Fibroblast of lung (primary cell): ENCODE measurements at regions not wholly inside any gene's neighbourhood (a gene's known extent, or its start where the extent isn't known, plus 50 kb on each side); places are given as distances from the start of the nearest gene placed in this dataset.

ENCODE experiments used
- DNase-seq, 2 donors: peaks; one replicate each; pipeline versions ENCODE4 v3.0.0 to v3.0.0-alpha.2; 2010; ENCODE audit warnings: low read depth in 2 of 2
- H2AFZ ChIP-seq: 2 replicates; pipeline ENCODE4 v1.5.1; 2012; ENCODE audit warnings: low read length, control low read depth, inconsistent platforms
- H3K27ac ChIP-seq: 2 replicates; pipeline ENCODE4 v1.5.1; 2011; ENCODE audit warnings: low read length, control low read depth; ENCODE audit not compliant: insufficient read depth
- H3K27me3 ChIP-seq: 2 replicates; pipeline ENCODE4 v1.5.1; 2011; ENCODE audit warnings: mild to moderate bottlenecking, low read length; ENCODE audit not compliant: control insufficient read depth, insufficient read depth
- H3K36me3 ChIP-seq: 2 replicates; pipeline ENCODE4 v1.5.1; 2011; ENCODE audit warnings: low read length; ENCODE audit not compliant: control insufficient read depth, insufficient read depth
- H3K4me1 ChIP-seq: 2 replicates; pipeline ENCODE4 v1.5.1; 2011; ENCODE audit warnings: low read length; ENCODE audit not compliant: control insufficient read depth, insufficient read depth; ENCODE audit errors: extremely low read depth
- H3K4me2 ChIP-seq: 2 replicates; pipeline ENCODE4 v1.5.1; 2011; ENCODE audit warnings: low read length, control low read depth; ENCODE audit not compliant: insufficient read depth; ENCODE audit errors: extremely low read depth
- H3K4me3 ChIP-seq, 4 experiments: fragments of 200-600 bp in 1 of 4; sonication (generic) in 1 of 4; replicated peaks in 1 of 4; 2 replicates each; pipeline ENCODE4 v1.5.1; 2011 to 2016; ENCODE audit warnings: low read length in 4 of 4, low read depth in 3 of 4, mild to moderate bottlenecking in 3 of 4, control low read depth in 2 of 4, inconsistent platforms in 1 of 4, mixed read lengths in 1 of 4; ENCODE audit not compliant: insufficient read depth in 1 of 4; ENCODE audit errors: control extremely low read depth in 1 of 4
- H3K79me2 ChIP-seq: 2 replicates; pipeline ENCODE4 v1.5.1; 2012; ENCODE audit warnings: mild to moderate bottlenecking, low read length, inconsistent platforms; ENCODE audit not compliant: control insufficient read depth, insufficient read depth
- H3K9ac ChIP-seq: 2 replicates; pipeline ENCODE4 v1.5.1; 2011; ENCODE audit warnings: mild to moderate bottlenecking, low read length, control low read depth; ENCODE audit not compliant: insufficient read depth
- H3K9me3 ChIP-seq: 2 replicates; pipeline ENCODE4 v1.5.1; 2012; ENCODE audit warnings: low read depth, low read length; ENCODE audit not compliant: control insufficient read depth, insufficient read depth
- H4K20me1 ChIP-seq: 2 replicates; pipeline ENCODE4 v1.5.1; 2011; ENCODE audit warnings: low read length; ENCODE audit not compliant: control insufficient read depth, insufficient read depth; ENCODE audit errors: extremely low read depth
- EZH2 ChIP-seq: IDR thresholded peaks from 2 replicates; pipeline ENCODE4 v1.5.1; 2012; ENCODE audit warnings: low read length, control low read depth, mild to moderate bottlenecking; ENCODE audit errors: missing control alignments
- TF ChIP-seq, protein P1 (sequence below), 2 donors: IDR thresholded peaks in 1 of 2; conservative IDR thresholded peaks in 1 of 2; 1 replicate in 1 of 2; 2 replicates in 1 of 2; pipeline ENCODE4 v1.5.1; 2011 to 2012; ENCODE audit warnings: low read length in 2 of 2, control low read depth in 1 of 2, inconsistent platforms in 1 of 2, low read depth in 1 of 2, mild to moderate bottlenecking in 1 of 2

DNA sequence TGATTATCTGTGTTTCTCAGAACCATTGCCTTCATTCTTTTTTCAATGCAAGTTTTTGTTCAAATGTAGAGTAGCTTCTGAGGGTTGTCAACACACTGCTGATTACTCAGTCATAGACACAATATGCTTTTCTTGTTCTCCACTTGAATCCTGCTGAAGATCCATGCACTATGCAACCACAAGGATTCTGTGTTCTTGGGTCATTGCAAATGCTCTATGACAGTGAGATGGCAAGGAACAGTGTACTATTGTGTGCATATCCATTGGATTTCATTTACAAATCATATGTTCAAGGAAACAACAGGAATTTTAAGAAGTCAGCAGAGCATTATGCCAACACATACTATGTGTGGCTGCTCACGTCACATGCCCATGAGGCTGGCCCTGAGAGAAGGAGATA is 1590.2 kb downstream of the EFNA5 start:
- DNase-seq: no peak
- Histone ChIP-seq H3K4me1 (no peaks in the 10 kb centered on the region), H2AFZ (no peak overlapping the region), H3K9me3 (no peaks in the 10 kb centered on the region), H3K36me3 (no peaks in the 10 kb centered on the region), H3K4me2 (no peak overlapping the region), H3K27ac (no peak overlapping the region), H3K4me3 (no peak overlapping the region), H3K79me2 (no peaks in the 10 kb centered on the region), H3K9ac (no peak overlapping the region), H3K27me3 (no peaks in the 10 kb centered on the region), H4K20me1 (no peaks in the 10 kb centered on the region)
- TF ChIP-seq, protein P1, sequence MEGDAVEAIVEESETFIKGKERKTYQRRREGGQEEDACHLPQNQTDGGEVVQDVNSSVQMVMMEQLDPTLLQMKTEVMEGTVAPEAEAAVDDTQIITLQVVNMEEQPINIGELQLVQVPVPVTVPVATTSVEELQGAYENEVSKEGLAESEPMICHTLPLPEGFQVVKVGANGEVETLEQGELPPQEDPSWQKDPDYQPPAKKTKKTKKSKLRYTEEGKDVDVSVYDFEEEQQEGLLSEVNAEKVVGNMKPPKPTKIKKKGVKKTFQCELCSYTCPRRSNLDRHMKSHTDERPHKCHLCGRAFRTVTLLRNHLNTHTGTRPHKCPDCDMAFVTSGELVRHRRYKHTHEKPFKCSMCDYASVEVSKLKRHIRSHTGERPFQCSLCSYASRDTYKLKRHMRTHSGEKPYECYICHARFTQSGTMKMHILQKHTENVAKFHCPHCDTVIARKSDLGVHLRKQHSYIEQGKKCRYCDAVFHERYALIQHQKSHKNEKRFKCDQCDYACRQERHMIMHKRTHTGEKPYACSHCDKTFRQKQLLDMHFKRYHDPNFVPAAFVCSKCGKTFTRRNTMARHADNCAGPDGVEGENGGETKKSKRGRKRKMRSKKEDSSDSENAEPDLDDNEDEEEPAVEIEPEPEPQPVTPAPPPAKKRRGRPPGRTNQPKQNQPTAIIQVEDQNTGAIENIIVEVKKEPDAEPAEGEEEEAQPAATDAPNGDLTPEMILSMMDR (conservative IDR thresholded peaks at IDR 0.05 in 1 of 2, IDR thresholded peaks at IDR 0.05 in 1 of 2; ENCODE audit: low read depth in 1 of 2, low read length in 2 of 2): no peak
- TF ChIP-seq EZH2: no peak

DNA sequence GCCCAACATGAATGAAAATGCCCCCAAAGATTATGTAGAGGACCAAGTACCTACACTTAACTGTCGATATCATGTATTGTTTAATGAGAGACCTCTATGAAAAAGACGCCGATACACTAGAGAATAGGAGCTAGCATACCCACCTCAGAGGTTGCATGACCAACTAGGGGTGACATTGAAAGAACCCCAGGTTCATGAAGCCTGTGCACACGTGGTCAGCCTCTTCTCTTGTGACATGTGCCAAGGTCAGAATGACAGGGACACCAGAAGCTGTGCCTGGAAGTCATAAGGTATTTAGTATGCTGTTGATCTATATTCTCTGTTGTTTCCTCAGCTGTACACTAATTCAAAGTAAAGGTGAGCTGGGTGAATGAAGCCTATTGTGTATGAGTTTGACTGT is 1594.1 kb downstream of the EFNA5 start:
- TF ChIP-seq, protein P1 (conservative IDR thresholded peaks at IDR 0.05 in 1 of 2, IDR thresholded peaks at IDR 0.05 in 1 of 2; ENCODE audit: low read depth in 1 of 2, low read length in 2 of 2): no peak
- TF ChIP-seq EZH2: no peak
- no peaks in the 10 kb centered on the region for H3K79me2 ChIP-seq
- H3K4me2 ChIP-seq: no peak overlapping the region
- H3K27ac ChIP-seq: no peak overlapping the region
- DNase-seq: no peak
- H3K4me3 ChIP-seq: no peak overlapping the region
- H3K9me3 ChIP-seq: no peaks in the 10 kb centered on the region
- no peaks in the 10 kb centered on the region for H4K20me1 ChIP-seq
- H2AFZ ChIP-seq: no peak overlapping the region
- no peak overlapping the region for H3K9ac ChIP-seq
- H3K27me3 ChIP-seq: no peaks in the 10 kb centered on the region
- H3K4me1 ChIP-seq: no peaks in the 10 kb centered on the region
- no peaks in the 10 kb centered on the region for H3K36me3 ChIP-seq

DNA sequence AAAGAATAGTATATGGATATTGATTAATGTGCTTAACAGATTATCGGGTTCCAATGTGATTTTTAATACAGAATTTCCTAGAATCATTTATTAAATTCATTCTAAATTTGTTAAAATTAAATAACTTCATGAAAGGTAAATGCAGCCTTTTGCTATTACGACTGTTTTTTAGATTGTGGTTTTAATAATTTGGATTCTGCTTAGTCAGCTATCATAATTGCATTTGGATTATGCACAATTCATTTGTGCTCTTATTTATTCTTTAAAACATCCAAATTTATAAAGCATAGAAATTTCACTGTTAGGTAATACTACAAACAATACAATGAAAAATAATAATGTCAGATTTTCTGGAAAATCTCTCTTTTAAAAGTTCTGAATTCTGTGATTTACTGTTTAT is 1598.5 kb downstream of the EFNA5 start:
- H3K4me3 ChIP-seq: no peak overlapping the region
- no peaks in the 10 kb centered on the region for H3K79me2 ChIP-seq
- no peaks in the 10 kb centered on the region for H3K27me3 ChIP-seq
- H3K4me2 ChIP-seq: no peak overlapping the region
- no peak overlapping the region for H3K27ac ChIP-seq
- H4K20me1 ChIP-seq: no peaks in the 10 kb centered on the region
- DNase-seq: no peak
- H3K9ac ChIP-seq: no peak overlapping the region
- TF ChIP-seq EZH2: no peak
- TF ChIP-seq, protein P1 (conservative IDR thresholded peaks at IDR 0.05 in 1 of 2, IDR thresholded peaks at IDR 0.05 in 1 of 2; ENCODE audit: low read depth in 1 of 2, low read length in 2 of 2): no peak
- H3K4me1 ChIP-seq: no peaks in the 10 kb centered on the region
- H2AFZ ChIP-seq: no peak overlapping the region
- no peaks in the 10 kb centered on the region for H3K36me3 ChIP-seq
- no peaks in the 10 kb centered on the region for H3K9me3 ChIP-seq
